ENCODE measurements at regions not wholly inside any gene's neighbourhood (a gene's known extent, or its start where the extent isn't known, plus 50 kb on each side); places are given as distances from the start of the nearest gene placed in this dataset.
"Not testable (repeated sequence)": the region's sequence is repeated elsewhere in the genome, so short reads cannot be mapped to it uniquely, and the experiment has no call there.

DNA sequence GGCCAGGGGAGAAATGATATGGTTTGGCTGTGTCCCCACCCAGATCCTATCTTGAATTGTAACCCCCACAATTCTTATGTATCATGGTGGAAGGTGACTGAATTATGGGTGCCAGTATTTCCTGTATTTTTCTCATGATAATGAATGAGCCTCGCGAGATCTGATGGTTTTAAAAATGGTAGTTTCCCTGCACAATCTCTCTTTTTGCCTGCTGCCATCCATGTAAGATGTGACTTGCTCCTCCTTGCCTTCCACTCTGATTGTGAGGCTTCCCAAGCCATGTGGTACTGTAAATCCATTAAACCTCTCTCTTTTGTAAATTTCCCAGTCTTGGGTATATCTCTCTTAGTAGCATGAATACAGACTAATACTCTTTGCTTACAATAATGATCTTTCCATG, 1453.9 kb upstream of the B3GALT2 start:
- no peaks in the 10 kb centered on the region for H3K4me1 ChIP-seq
- intact Hi-C loops (cut with DNase I; ENCODE audit: low total_unique reads) = no loop called here
- no peaks in the 10 kb centered on the region for H3K9me3 ChIP-seq

DNA sequence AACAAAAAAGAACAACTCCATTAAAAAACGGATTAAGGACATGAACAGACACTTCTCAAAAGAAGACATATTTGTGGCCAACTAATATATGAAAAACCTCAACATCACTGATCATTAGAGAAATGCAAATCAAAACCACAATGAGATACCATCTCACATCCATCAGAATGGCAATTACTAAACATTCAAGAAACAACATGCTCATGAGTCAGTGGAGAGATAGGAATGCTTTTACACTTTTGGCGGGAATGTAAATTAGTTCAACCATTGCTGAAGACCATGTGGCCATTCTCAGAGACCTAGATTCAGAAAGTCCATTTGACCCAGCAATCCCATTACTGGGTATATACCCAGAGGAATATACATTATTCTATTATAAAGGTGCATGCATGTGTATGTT, 1442.6 kb upstream of the B3GALT2 start:
- Histone ChIP-seq H3K9me3 (no peaks in the 10 kb centered on the region), H3K27me3 (no peaks in the 10 kb centered on the region), H3K36me3 (no peaks in the 10 kb centered on the region), H3K4me3 (no peak overlapping the region), H3K4me1 (no peaks in the 10 kb centered on the region), H3K27ac (no peak overlapping the region)
- in situ Hi-C loops (cut with MboI; ENCODE audit: low sequenced_read_pairs in 4 of 4) (no loop called here), intact Hi-C loops (cut with DNase I; ENCODE audit: low total_unique reads) (no loop called here)
- DNase-seq (no peak), ATAC-seq (no peak)
- TF ChIP-seq, protein P1, sequence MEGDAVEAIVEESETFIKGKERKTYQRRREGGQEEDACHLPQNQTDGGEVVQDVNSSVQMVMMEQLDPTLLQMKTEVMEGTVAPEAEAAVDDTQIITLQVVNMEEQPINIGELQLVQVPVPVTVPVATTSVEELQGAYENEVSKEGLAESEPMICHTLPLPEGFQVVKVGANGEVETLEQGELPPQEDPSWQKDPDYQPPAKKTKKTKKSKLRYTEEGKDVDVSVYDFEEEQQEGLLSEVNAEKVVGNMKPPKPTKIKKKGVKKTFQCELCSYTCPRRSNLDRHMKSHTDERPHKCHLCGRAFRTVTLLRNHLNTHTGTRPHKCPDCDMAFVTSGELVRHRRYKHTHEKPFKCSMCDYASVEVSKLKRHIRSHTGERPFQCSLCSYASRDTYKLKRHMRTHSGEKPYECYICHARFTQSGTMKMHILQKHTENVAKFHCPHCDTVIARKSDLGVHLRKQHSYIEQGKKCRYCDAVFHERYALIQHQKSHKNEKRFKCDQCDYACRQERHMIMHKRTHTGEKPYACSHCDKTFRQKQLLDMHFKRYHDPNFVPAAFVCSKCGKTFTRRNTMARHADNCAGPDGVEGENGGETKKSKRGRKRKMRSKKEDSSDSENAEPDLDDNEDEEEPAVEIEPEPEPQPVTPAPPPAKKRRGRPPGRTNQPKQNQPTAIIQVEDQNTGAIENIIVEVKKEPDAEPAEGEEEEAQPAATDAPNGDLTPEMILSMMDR (IDR thresholded peaks at IDR 0.05 in 4 of 5, conservative IDR thresholded peaks at IDR 0.05 in 1 of 5) = no peak
- TF ChIP-seq POLR2A (IDR thresholded peaks at IDR 0.05) = no peak

More for the DNA sequence above, 1453.9 kb upstream of the B3GALT2 start:
- H3K4me3 ChIP-seq = no peak overlapping the region
- ATAC-seq = no peak
- H3K36me3 ChIP-seq = no peaks in the 10 kb centered on the region
- in situ Hi-C loops (cut with MboI; ENCODE audit: low sequenced_read_pairs in 4 of 4) = no loop called here
- no peak overlapping the region for H3K27ac ChIP-seq
- H3K27me3 ChIP-seq = no peaks in the 10 kb centered on the region
- DNase-seq = no peak
- TF ChIP-seq, protein P1 (IDR thresholded peaks at IDR 0.05 in 4 of 5, conservative IDR thresholded peaks at IDR 0.05 in 1 of 5) = no peak
- no peak for TF ChIP-seq POLR2A (IDR thresholded peaks at IDR 0.05)

DNA sequence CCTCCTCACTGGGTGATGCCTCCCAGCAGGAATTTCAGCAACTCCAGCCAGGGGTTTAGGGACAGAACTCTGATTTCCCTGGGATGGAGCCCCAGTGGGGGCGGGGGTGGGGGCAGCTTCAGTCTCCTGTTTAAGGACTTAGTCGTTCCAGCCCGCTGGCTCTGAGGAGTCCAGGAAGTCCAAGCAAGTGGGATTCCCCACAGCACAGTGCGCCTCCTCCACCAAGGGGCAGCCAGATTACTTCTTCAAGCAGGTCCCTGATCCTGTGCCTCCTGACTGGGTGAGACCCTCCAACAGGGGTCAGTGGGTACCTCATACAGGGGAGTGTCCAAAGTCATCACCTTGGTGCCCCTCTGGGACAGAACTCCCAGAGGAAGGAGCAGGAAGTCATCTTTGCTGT, 1438.4 kb upstream of the B3GALT2 start:
- Histone ChIP-seq H3K9me3 (no peaks in the 10 kb centered on the region), H3K27ac (no peak overlapping the region), H3K27me3 (no peaks in the 10 kb centered on the region), H3K4me1 (no peaks in the 10 kb centered on the region), H3K4me3 (no peak overlapping the region), H3K36me3 (no peaks in the 10 kb centered on the region)
- ATAC-seq = no peak
- TF ChIP-seq, protein P1 (IDR thresholded peaks at IDR 0.05 in 4 of 5, conservative IDR thresholded peaks at IDR 0.05 in 1 of 5) = no peak
- TF ChIP-seq POLR2A (IDR thresholded peaks at IDR 0.05) = no peak
- intact Hi-C loops (cut with DNase I; ENCODE audit: low total_unique reads) (no loop called here), in situ Hi-C loops (cut with MboI; ENCODE audit: low sequenced_read_pairs in 4 of 4) (no loop called here)
- no peak for DNase-seq

DNA sequence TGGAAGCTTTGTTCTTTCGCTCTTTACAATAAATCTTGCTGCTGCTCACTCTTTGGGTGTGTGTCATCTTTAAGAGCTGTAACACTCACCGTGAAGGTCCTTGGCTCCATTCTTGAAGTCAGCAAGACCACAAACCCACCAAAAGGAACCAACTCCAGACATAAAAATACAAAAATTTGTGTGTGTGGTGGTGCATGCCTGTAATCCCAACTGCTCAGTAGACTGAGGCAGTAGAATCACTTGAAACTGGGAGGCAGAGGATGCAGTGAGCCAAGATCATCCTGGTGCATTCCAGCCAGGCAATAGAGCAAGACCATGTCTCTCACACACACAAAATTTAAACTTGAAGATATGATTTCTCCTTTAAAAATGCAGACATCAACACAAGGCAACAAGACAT, 1431.7 kb upstream of the B3GALT2 start:
- in situ Hi-C loops (cut with MboI; ENCODE audit: low sequenced_read_pairs in 4 of 4) (no loop called here), intact Hi-C loops (cut with DNase I; ENCODE audit: low total_unique reads) (no loop called here)
- DNase-seq (no peak), ATAC-seq (no peak)
- Histone ChIP-seq H3K4me3 (no peak overlapping the region), H3K36me3 (no peaks in the 10 kb centered on the region), H3K27me3 (no peaks in the 10 kb centered on the region), H3K27ac (no peak overlapping the region), H3K9me3 (no peaks in the 10 kb centered on the region), H3K4me1 (no peaks in the 10 kb centered on the region)
- no peak for TF ChIP-seq POLR2A (IDR thresholded peaks at IDR 0.05)
- TF ChIP-seq, protein P1 (IDR thresholded peaks at IDR 0.05 in 4 of 5, conservative IDR thresholded peaks at IDR 0.05 in 1 of 5) = no peak

DNA sequence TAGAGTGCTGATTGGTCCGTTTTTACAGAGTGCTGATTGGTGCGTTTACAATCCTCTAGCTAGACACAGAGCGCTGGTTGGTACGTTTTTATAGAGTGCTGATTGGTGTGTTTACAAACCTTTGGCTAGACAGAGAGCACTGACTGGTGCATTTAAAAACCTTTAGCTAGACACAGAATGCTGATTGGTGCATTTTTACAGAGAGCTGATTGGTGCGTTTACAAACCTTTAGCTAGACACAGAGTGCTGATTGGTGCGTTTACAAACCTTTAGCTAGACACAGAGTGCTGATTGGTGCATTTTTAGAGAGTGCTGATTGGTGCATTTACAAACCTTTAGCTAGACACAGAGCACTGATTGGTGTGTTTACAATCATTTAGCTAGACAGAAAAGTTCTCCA, 1430.9 kb upstream of the B3GALT2 start:
- in situ Hi-C loops (cut with MboI; ENCODE audit: low sequenced_read_pairs in 4 of 4); H3K4me1 ChIP-seq; DNase-seq; H3K4me3 ChIP-seq; H3K36me3 ChIP-seq; H3K9me3 ChIP-seq; intact Hi-C loops (cut with DNase I; ENCODE audit: low total_unique reads); H3K27me3 ChIP-seq; H3K27ac ChIP-seq; ATAC-seq: not testable (repeated sequence)
